Medulla oblongata (tissue), 1 donor: ENCODE measurements at regions not wholly inside any gene's neighbourhood (a gene's known extent, or its start where the extent isn't known, plus 50 kb on each side); places are given as distances from the start of the nearest gene placed in this dataset.

Experiments
- DNase-seq: peaks from one replicate; pipeline ENCODE4 v3.0.0-alpha.2; 2015; ENCODE audit errors: extremely low spot score

GRCh38 chr7:47147213-47147631, 434.7 kb downstream of the TNS3 start:
- no peak for DNase-seq

- no peak for DNase-seq
Observed at GRCh38 chr7:47145982-47146381, 435.9 kb downstream of the TNS3 start.

GRCh38 chr7:47145186-47145725, 436.7 kb downstream of the TNS3 start:
- DNase-seq: no peak

DNA sequence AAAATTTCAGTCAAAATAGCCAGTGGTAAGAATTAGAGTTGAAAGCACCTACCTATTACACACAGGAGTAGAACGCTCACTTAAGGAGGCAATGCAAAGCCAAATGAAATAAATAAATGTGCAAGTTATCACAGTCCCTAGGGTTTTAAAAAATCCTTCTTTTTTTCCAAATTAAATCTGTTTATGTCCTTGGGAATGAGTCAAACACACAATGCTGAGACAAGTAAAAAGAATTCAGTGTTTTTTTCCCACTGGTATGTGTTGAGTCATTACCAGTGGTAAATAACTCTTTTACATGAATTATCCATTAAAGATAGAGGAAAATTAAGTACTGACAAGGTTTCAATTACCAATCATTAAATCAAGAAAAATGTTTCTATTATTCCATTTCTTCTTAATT, 438.6 kb downstream of the TNS3 start:
- no peak for DNase-seq

- DNase-seq: no peak
Observed at GRCh38 chr7:47142867-47143175, 439.1 kb downstream of the TNS3 start.

DNA sequence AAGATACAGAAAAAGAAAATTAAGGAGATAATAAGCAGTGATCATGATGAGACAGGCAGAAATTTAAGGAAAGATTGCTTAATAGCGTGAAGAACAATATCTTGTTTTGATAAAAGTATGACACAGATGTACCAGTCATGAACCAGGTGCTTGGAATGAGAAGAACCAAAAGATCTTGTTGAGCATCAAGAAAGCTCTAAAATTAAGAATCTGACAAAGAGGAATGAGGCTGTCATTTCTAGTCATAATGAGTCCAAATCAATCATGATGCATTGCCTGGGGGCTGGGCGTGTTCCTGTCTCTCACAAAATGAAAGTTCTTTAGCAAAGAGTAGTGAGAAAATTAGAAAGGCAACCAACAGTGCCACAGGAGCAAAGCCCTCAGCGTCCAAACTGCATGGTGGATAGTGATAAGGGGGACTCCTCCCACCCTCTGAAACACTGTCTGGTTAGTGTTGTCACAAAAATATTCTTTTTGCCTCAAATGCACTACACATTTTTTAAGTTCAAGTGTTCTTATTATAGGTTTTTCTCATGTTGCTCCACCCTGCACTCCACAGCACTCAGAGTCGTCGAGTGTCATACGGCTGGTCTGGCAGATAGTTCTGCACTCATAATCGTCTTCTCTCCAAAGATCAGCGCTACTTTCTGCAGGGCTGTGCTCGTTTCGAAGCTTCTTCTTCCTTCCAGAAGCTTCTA, 439.6 kb downstream of the TNS3 start:
- DNase-seq: no peak

DNA sequence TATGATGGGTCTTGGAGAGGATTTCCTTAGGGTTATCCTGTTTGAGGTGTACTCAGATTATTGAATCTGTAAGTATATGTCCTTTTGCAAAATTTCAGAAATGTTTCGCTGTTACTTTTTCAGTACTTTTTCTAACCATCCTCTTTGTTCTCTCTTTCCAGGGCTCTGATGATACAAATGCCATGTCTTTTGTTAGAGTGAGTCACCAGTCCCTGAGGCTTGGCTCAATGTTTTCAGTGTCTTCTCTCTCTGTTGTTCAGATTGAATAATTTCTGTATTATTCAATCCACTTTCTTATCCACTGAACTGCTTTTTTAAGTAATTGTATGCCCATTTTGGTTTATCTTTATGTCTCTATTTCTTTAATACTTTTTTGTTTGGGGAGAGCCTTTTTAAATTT, 449.4 kb downstream of the TNS3 start:
- DNase-seq: no peak

GRCh38 chr7:47128700-47129099, 453.2 kb downstream of the TNS3 start:
- DNase-seq: no peak

DNA sequence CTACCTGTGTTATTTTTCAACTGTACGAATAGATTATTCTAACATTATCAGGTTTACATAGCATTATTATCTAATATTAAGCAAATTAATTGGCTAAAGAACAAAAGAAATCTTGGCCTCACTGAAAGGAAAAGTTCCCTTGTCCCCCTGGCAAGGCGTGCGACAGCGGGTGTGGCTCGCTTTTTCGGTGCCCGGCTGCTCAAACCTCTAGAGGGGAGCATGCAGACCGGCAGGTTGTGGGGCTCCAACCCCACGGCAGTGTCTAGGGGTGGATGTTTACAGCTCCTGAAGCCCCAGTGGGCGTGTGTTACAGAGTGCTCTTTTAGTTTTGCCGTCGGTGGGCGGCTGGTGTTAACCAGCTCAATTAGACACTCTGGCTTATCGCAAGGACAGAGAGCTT, 456.4 kb downstream of the TNS3 start:
- no peak for DNase-seq

DNA sequence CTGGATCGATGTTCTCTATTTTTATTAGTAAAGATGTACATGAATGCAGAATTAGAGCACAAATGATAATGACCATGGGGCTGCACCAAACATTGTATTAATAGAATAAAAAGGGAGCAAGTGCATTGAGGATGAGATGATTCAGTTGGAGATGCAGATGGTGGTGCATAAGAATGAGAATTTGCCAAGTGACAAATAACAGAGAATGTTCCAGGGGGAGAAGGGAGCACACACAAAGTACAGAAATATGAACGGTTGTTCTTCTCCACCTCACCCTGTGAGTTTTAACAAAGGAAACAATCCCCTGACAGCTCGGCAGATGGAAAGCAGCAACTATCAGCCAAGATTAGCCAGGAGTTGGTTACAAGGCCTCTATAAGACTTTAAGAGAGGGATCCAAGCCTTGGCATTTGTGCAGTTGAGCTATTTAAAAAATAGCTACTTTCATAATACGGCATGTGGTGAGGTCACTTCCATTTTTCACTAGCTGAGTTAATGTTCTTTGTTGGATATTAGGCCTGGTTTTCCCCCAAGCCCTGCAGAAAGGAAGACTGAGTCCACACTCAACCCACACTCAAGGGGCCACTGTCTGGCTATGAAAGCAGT, 462.5 kb downstream of the TNS3 start:
- DNase-seq: no peak

DNA sequence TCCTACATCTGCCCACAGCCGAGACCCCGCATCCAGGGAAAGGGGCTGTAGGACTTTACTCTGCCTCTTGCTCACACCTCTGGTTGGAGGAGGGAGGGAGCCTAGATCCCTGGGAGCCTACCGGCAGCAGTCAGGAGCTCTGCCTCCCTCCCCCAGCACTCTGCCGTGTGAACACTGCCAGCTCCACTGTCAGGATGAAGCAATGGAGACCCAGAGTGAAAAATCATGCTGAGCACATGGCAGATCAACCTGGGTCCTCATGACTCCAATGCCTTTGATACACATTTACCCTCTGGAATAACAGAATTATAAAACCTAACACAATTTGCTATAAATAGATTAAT, 477.7 kb downstream of the TNS3 start:
- DNase-seq: no peak

- no peak for DNase-seq
Observed at GRCh38 chr7:47103498-47104205, 478.3 kb downstream of the TNS3 start.

- no peak for DNase-seq
Observed at GRCh38 chr7:47102331-47102841, 479.5 kb downstream of the TNS3 start.

DNA sequence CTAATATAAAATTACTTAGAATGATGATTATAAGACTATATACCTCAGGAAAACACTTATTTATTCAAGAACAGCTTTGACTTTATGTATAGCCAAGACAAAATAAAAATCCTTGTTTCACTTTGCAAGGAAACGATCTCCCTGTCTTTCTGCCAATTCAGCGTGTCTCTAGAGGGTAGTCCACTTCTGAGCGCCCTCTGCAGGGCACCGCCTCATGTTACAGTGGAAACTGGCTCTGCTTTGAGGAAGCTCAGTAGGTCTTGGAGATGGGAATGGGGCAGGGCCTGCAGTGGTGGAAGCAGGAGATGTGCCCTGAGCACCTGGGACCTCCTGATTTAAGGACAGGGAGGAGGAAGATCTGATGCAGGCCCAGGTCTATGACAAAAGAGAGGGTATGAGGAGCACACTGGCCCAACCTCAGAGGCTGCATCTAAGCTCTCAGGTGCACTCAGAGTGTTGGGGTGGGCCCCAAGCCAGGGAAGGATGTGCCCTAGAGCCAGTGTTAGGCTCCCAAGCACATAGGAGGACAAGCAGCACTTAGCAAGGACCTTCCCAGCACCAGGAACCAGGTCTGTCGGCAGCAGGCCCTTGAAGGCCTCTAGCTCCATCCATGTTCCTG, 481.0 kb downstream of the TNS3 start:
- no peak for DNase-seq

DNA sequence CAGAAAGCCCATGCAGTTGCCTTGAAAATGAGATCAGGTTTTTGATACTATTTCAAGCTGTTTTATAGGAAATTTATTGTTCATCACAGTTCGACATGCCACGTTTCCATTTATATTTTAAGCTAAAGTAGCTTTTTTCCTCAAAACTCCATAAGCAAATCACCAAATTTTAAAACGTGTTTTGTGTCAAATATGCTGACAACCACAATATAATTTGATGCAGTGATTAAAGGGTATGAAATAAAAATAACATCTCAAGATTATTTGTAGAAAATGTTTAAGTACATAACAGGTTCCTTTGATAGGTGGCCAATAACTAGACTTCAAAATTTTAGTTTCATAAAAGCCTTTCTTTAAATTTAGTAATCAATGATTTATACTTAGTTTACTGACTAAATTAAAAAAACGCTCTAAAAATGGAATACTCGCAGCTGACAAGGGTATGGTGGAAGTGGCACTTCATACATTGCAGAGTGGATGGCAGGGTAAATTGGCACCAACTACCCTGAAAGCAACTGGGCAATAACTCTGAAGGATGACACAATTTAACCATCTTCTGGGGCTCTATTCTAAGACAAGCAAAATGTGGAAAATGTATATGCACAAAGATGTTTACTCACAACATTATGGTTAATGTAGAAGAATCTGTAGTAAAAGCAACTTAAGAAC, 481.6 kb downstream of the TNS3 start:
- no peak for DNase-seq

DNA sequence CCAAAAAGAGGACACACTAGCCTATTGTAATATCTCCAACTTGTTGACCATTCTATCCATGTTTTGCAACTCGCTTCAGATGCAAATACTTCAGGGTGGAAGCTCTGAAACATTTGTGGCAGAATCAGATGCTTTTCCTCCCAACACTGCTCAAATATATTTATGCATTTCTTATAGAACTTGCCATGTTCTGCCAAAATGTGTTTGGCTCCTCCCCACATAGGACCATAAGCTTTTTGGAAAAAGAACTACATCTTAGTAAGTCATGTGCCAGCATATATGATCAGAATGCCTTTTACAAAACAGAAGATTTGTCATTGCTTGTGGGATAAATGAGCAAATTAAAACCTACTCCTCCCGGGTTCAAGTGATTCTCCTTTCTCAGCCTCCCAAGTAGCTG, 484.5 kb downstream of the TNS3 start:
- DNase-seq: no peak

- no peak for DNase-seq
Observed at GRCh38 chr7:47095946-47096345, 486.0 kb downstream of the TNS3 start.

DNA sequence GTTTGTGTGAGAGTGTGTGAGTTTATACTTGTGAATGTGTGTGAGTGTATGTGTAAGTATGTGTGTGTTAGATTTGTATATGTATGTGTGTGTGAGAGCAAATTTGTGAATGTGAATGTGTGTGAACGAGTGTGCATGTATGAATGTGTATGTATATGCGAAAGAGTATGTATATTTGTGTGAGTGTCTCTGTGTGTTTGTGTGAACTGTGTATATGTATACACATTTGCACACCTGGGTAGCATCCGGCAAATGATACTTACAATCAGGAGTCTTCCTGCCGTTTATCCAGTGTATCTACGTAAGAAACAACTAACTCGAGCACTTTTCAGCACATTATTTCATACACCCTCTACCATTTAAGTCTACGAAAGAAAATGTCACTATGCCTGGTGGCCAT, 487.4 kb downstream of the TNS3 start:
- no peak for DNase-seq

GRCh38 chr7:47093320-47094234, 488.3 kb downstream of the TNS3 start:
- DNase-seq: no peak

GRCh38 chr7:47092336-47092735, 489.6 kb downstream of the TNS3 start:
- DNase-seq: no peak

DNA sequence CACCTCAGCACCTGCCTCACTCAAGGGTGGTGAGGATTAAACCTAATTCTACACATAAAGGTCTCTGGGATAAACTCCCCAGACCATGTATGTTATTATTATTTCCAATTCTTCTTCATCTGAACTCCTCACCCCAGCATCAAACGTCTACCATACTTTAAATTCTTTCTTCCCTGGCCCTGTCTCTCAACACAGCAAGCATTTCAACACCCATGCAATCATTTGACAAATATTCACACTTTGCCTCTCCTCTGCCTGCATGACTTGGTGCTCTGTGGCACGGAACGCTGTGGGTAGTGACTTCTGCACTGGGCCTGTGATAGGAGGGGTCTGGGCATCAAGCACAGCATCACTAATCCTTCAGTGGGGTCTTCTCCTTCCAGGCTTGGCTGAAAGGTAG, 490.8 kb downstream of the TNS3 start:
- DNase-seq: no peak
